Gastroesophageal sphincter (tissue), 3 donors: ENCODE measurements at regions not wholly inside any gene's neighbourhood (a gene's known extent, or its start where the extent isn't known, plus 50 kb on each side); places are given as distances from the start of the nearest gene placed in this dataset.

Experiments
- CTCF ChIP-seq, 4 experiments: fragments of 200-600 bp in 2 of 4; fragments of 450-650 bp in 2 of 4; sonication (generic) in 1 of 4; IDR thresholded peaks; one replicate each; pipeline ENCODE4 v1.5.1; 2017 to 2019; ENCODE audit warnings: antibody characterized with exemption in 4 of 4, mild to moderate bottlenecking in 2 of 4, moderate library complexity in 2 of 4
- EP300 ChIP-seq: sonication (generic); formaldehyde crosslinking; IDR thresholded peaks from one replicate; pipeline ENCODE4 v1.6.1; 2017; ENCODE audit warnings: antibody characterized with exemption, mild to moderate bottlenecking
- POLR2A ChIP-seq, 2 donors: fragments of 450-650 bp; IDR thresholded peaks; one replicate each; pipeline ENCODE4 v1.6.1; 2017; ENCODE audit warnings: antibody characterized with exemption in 2 of 2, mild to moderate bottlenecking in 2 of 2, moderate library complexity in 1 of 2

DNA sequence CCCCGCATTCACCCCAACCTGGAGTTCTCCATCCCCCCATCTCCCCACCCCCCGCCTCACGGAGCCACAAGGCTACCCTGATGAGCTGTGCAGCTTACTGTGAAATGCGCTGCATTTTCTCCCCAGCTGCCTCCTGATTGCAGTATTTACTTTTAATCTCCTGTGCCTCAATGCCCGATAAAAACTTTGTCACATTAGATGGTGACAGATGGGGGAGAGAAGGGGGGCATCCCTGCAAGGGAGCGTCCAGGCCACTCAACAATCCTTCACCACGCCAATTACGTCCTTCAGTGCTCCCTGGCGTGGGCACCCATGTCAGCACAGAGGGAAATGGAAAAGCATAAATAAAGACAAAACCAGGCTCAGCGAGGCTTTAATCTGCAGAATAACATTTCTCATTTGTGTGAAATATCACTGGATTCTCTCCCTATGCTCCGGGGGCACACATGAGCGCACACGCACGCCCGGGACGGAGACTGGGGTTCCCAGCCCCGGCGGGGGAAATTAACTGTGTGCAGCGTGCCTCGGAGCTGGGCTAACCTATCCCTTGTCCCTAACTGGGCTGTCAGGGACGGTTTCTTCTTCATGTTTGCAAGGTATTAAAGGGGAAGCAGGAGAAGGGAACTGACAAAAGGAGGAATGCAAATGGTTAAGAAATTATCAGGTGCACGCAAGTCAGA lies 186.7 kb upstream of the VASH1 start:
- no peak for TF ChIP-seq EP300
- no peak for TF ChIP-seq CTCF (IDR thresholded peaks at IDR 0.05)
- no peak for TF ChIP-seq POLR2A (IDR thresholded peaks at IDR 0.05)
